Lung (tissue), 11 donors: ENCODE measurements at regions not wholly inside any gene's neighbourhood (a gene's known extent, or its start where the extent isn't known, plus 50 kb on each side); places are given as distances from the start of the nearest gene placed in this dataset.
"Not testable (repeated sequence)": the region's sequence is repeated elsewhere in the genome, so short reads cannot be mapped to it uniquely, and the experiment has no call there.

Experiments
- ATAC-seq: fragments of 200-7000 bp; cut with Tn5 transposase; one replicate; pipeline ENCODE4 v1.9.1; 2020; ENCODE audit warnings: moderate number of reproducible peaks; ENCODE audit not compliant: insufficient read depth, low FRiP score
- DNase-seq, 3 donors: peaks; one replicate each; pipeline ENCODE4 v3.0.0-alpha.2; 2013 to 2017
- H3K27ac ChIP-seq, 2 donors: one replicate each; pipeline ENCODE4 v1.5.1; 2013; ENCODE audit warnings: mild to moderate bottlenecking in 2 of 2, moderate library complexity in 2 of 2, control low read depth in 1 of 2, inconsistent platforms in 1 of 2, low read depth in 1 of 2, low read length in 1 of 2
- H3K27me3 ChIP-seq, 3 donors: one replicate each; pipeline ENCODE4 v1.5.1; 2013; ENCODE audit warnings: low read length in 2 of 3; ENCODE audit not compliant: control insufficient read depth in 3 of 3, insufficient read depth in 3 of 3
- H3K36me3 ChIP-seq, 4 donors: one replicate each; pipeline ENCODE4 v1.5.1; 2013; ENCODE audit warnings: low read length in 4 of 4, mild to moderate bottlenecking in 1 of 4, moderate library complexity in 1 of 4; ENCODE audit not compliant: control insufficient read depth in 4 of 4, insufficient read depth in 4 of 4
- H3K4me1 ChIP-seq, 5 donors: one replicate each; pipeline ENCODE4 v1.5.1; 2013; ENCODE audit warnings: low read length in 5 of 5, mild to moderate bottlenecking in 2 of 5, moderate library complexity in 1 of 5; ENCODE audit not compliant: control insufficient read depth in 5 of 5, insufficient read depth in 5 of 5
- H3K4me3 ChIP-seq: one replicate; pipeline ENCODE4 v1.5.1; 2013; ENCODE audit warnings: mild to moderate bottlenecking, control low read depth, moderate library complexity
- H3K9ac ChIP-seq, 2 donors: one replicate each; pipeline ENCODE4 v1.5.1; 2013; ENCODE audit warnings: low read length in 2 of 2, control low read depth in 1 of 2; ENCODE audit not compliant: insufficient read depth in 1 of 2
- H3K9me3 ChIP-seq, 4 donors: one replicate each; pipeline ENCODE4 v1.5.1; 2013; ENCODE audit warnings: low read length in 3 of 4, mild to moderate bottlenecking in 1 of 4, moderate library complexity in 1 of 4; ENCODE audit not compliant: control insufficient read depth in 4 of 4, insufficient read depth in 3 of 4
- CTCF ChIP-seq: IDR thresholded peaks from 2 replicates; pipeline ENCODE4 v1.5.1; 2012; ENCODE audit warnings: mild to moderate bottlenecking; ENCODE audit errors: control extremely low read depth, extremely low read depth
- WGBS, 2 donors: extraction: QIAGEN DNeasy Blood & Tissue Kit; methylation state at CpG; one replicate each; pipeline ENCODE4 v1.1.7; 2013; 5-methylcytosine and 5-hydroxymethylcytosine counted together
- donor health status: control.
- donor health status: control.
- donor health status: Bipolar disorder and iron deficiency.
- donor health status: healthy.
- donor health status: DM: yes; HTN: yes; CAD: no.

- 61% methylated on average over 2 of the region's 2 CpGs for WGBS, 2 donors
- Histone ChIP-seq H3K27me3 (no peaks in the 10 kb centered on the region), H3K9ac (no peak overlapping the region), H3K27ac (no peak overlapping the region), H3K4me3 (no peak overlapping the region), H3K36me3 (no peaks in the 10 kb centered on the region), H3K9me3 (no peaks in the 10 kb centered on the region), H3K4me1 (no peaks in the 10 kb centered on the region)
- no peak for TF ChIP-seq CTCF
- DNase-seq = peak; percentile 37 to 79 (median 64)
- ATAC-seq = no peak
These were observed 930.0 kb upstream of the KLHL29 start for GRCh38 chr2:22454826-22455485.

GRCh38 chr2:22458440-22458839, 926.5 kb upstream of the KLHL29 start:
- no peak for TF ChIP-seq CTCF
- ATAC-seq (no peak), DNase-seq (no peak)
- H3K36me3 ChIP-seq = no peaks in the 10 kb centered on the region
- WGBS, 2 donors = 76 to 86% methylated on average over 1 of the region's 1 CpG
- no peaks in the 10 kb centered on the region for H3K27me3 ChIP-seq
- H3K4me1 ChIP-seq = no peaks in the 10 kb centered on the region
- no peak overlapping the region for H3K4me3 ChIP-seq
- H3K27ac ChIP-seq = no peak overlapping the region
- no peaks in the 10 kb centered on the region for H3K9me3 ChIP-seq
- H3K9ac ChIP-seq = no peak overlapping the region

GRCh38 chr2:22475103-22475502, 909.9 kb upstream of the KLHL29 start:
- not testable (repeated sequence) for DNase-seq, H3K27ac ChIP-seq, ATAC-seq, H3K4me3 ChIP-seq, H3K9ac ChIP-seq, H3K36me3 ChIP-seq, H3K4me1 ChIP-seq, H3K27me3 ChIP-seq, H3K9me3 ChIP-seq
- WGBS, 2 donors = 84 to 89% methylated on average over 4 of the region's 4 CpGs

- H3K4me3 ChIP-seq = no peak overlapping the region
- peaks cover 0 to 3% (median 0%) of the 10 kb centered on the region in 5 donors for H3K4me1 ChIP-seq
- no peak overlapping the region for H3K9ac ChIP-seq
- no peak for TF ChIP-seq CTCF
- WGBS, 2 donors = 93 to 94% methylated on average over 3 of the region's 3 CpGs
- ATAC-seq (no peak), DNase-seq (no peak)
- no peak overlapping the region for H3K27ac ChIP-seq
- no peaks in the 10 kb centered on the region for H3K9me3 ChIP-seq
- H3K36me3 ChIP-seq = no peaks in the 10 kb centered on the region
- H3K27me3 ChIP-seq = no peaks in the 10 kb centered on the region
These were observed 906.6 kb upstream of the KLHL29 start for GRCh38 chr2:22478329-22478728.
